ENCODE measurements at regions not wholly inside any gene's neighbourhood (a gene's known extent, or its start where the extent isn't known, plus 50 kb on each side); places are given as distances from the start of the nearest gene placed in this dataset.

DNA sequence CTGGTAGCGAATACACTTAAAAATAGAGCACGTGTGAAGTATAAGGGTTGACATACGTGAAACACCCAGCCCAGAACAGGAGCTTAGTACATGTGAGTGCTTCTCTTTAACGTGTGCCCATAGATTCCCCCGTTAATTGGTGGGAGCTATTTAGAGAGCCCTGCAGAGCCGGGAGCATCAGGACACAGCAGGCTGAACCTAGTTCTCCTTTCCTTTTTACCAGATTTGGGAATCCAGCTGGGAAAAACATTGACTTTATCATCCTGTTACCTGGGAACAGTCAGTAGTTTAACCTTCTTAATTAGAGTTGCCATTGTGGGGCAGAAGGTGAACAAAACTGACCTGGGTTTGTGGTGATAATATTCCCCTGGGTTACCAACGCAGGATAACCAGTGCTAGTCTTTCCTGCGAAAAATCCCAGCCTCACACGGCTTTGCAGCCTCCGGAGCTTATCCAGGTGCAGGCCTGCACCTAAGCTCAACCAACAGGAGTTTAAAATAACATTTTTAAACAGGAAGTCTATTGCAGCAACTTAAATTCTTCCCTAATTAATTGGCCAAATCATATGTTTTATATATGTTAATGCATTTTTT, 78.1 kb upstream of the SPTBN1 start:
- no peak overlapping the region for H3K4me2 ChIP-seq (ENCODE audit: low read length)
- H3K9me3 Mint-ChIP-seq (ENCODE audit: unreplicated experiment) = no peaks in the 10 kb centered on the region
- no peaks in the 10 kb centered on the region for H3K36me3 Mint-ChIP-seq (ENCODE audit: low read depth, unreplicated experiment)

DNA sequence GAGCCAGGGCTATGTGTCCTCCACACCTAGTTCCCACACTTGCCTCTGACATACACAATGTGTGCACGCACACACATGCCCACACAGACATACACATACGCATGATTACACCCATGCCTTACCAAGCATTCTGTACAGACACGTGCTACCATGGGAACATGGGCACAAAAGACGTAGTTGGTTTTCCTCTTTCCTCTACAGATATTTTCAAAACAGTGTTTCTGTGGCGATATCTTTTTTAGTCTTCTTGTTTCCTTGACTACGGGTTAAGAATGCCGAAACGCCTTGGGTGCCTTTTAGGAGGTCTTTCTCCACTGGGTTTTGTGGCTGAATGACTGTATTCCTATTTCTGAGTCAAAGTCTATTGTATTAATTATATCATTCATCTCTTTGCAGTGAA, 75.5 kb upstream of the SPTBN1 start:
- Mint-ChIP-seq H3K4me3 (ENCODE audit: unreplicated experiment) (no peak overlapping the region), H3K27me3 (ENCODE audit: low read depth, unreplicated experiment) (peaks cover 6% of the 10 kb centered on the region), H3K36me3 (ENCODE audit: low read depth, unreplicated experiment) (no peaks in the 10 kb centered on the region), H3K9me3 (ENCODE audit: unreplicated experiment) (no peaks in the 10 kb centered on the region), H3K4me1 (ENCODE audit: low read depth, unreplicated experiment) (peaks cover 5% of the 10 kb centered on the region), H3K27ac (ENCODE audit: unreplicated experiment) (no peak overlapping the region)
- no peaks in the 10 kb centered on the region for H4K20me1 ChIP-seq (ENCODE audit: insufficient read depth, low read length)
- no peaks in the 10 kb centered on the region for H3K27me3 ChIP-seq (ENCODE audit: insufficient read depth, low read length)
- H3K36me3 ChIP-seq (ENCODE audit: insufficient read depth, low read length) = no peaks in the 10 kb centered on the region
- H3K4me3 ChIP-seq (ENCODE audit: insufficient read depth, low read depth, low read length) = no peak overlapping the region
- H3K4me2 ChIP-seq (ENCODE audit: low read length) = peak overlapping the region; percentile 17
- no peaks in the 10 kb centered on the region for H3K4me1 ChIP-seq (ENCODE audit: insufficient read depth, low read length)
- FAIRE-seq = no peak
- peak; percentile 58 for DNase-seq (ENCODE audit: low read depth)
- H3K79me2 ChIP-seq (ENCODE audit: insufficient read depth, low read length) = no peaks in the 10 kb centered on the region
- no peak overlapping the region for H3K27ac ChIP-seq (ENCODE audit: low read depth, low read length)
- no peaks in the 10 kb centered on the region for H3K9me3 ChIP-seq (ENCODE audit: insufficient read depth, low read depth, low read length)
- H3K9ac ChIP-seq (ENCODE audit: low read length) = no peak overlapping the region
- peak overlapping the region; percentile 45 for H2AFZ ChIP-seq (ENCODE audit: low read depth, low read length)
- TF ChIP-seq, protein P1, sequence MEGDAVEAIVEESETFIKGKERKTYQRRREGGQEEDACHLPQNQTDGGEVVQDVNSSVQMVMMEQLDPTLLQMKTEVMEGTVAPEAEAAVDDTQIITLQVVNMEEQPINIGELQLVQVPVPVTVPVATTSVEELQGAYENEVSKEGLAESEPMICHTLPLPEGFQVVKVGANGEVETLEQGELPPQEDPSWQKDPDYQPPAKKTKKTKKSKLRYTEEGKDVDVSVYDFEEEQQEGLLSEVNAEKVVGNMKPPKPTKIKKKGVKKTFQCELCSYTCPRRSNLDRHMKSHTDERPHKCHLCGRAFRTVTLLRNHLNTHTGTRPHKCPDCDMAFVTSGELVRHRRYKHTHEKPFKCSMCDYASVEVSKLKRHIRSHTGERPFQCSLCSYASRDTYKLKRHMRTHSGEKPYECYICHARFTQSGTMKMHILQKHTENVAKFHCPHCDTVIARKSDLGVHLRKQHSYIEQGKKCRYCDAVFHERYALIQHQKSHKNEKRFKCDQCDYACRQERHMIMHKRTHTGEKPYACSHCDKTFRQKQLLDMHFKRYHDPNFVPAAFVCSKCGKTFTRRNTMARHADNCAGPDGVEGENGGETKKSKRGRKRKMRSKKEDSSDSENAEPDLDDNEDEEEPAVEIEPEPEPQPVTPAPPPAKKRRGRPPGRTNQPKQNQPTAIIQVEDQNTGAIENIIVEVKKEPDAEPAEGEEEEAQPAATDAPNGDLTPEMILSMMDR (IDR thresholded peaks at IDR 0.05; ENCODE audit: insufficient read depth, low read depth, low read length) = no peak
- TF ChIP-seq EZH2 (IDR thresholded peaks at IDR 0.05; ENCODE audit: insufficient read depth, low read length) = no peak

More for the DNA sequence above, 78.1 kb upstream of the SPTBN1 start:
- H3K4me1 ChIP-seq (ENCODE audit: insufficient read depth, low read length) = no peaks in the 10 kb centered on the region
- no peak overlapping the region for H3K27ac ChIP-seq (ENCODE audit: low read depth, low read length)
- no peak for FAIRE-seq
- no peaks in the 10 kb centered on the region for H3K27me3 ChIP-seq (ENCODE audit: insufficient read depth, low read length)
- H3K4me3 ChIP-seq (ENCODE audit: insufficient read depth, low read depth, low read length) = no peak overlapping the region
- Mint-ChIP-seq H3K4me1 (ENCODE audit: low read depth, unreplicated experiment) (no peaks in the 10 kb centered on the region), H3K27me3 (ENCODE audit: low read depth, unreplicated experiment) (peaks cover 7% of the 10 kb centered on the region), H3K27ac (ENCODE audit: unreplicated experiment) (no peak overlapping the region), H3K4me3 (ENCODE audit: unreplicated experiment) (no peak overlapping the region)
- H4K20me1 ChIP-seq (ENCODE audit: insufficient read depth, low read length) = no peaks in the 10 kb centered on the region
- TF ChIP-seq, protein P1 (IDR thresholded peaks at IDR 0.05; ENCODE audit: insufficient read depth, low read depth, low read length) = no peak
- no peak for TF ChIP-seq EZH2 (IDR thresholded peaks at IDR 0.05; ENCODE audit: insufficient read depth, low read length)
- no peak overlapping the region for H3K9ac ChIP-seq (ENCODE audit: low read length)
- no peaks in the 10 kb centered on the region for H3K9me3 ChIP-seq (ENCODE audit: insufficient read depth, low read depth, low read length)
- H3K36me3 ChIP-seq (ENCODE audit: insufficient read depth, low read length) = no peaks in the 10 kb centered on the region
- DNase-seq (ENCODE audit: low read depth) = no peak
- H3K79me2 ChIP-seq (ENCODE audit: insufficient read depth, low read length) = no peaks in the 10 kb centered on the region
- H2AFZ ChIP-seq (ENCODE audit: low read depth, low read length) = no peak overlapping the region

DNA sequence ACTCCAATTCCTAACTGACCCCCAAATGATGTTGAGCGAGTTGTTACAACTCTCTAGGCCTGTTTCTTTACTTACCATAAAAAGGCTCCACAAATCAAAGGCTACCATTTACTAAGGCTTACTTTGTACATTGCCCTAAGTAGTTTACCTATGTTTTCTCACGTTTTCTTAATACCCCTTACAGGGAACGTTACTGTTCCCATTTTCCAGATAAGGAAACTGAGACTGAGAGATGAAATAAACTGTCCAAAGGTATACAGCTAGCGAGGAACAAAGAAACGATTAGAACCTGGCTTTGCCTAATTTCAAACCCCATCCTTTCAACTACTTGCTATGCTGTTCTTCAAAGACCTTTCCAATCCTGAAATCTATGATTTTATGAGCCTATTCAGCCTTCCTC, 74.8 kb upstream of the SPTBN1 start:
- DNase-seq (ENCODE audit: low read depth) (no peak), FAIRE-seq (peak; percentile 45)
- H3K9ac ChIP-seq (ENCODE audit: low read length) = no peak overlapping the region
- no peaks in the 10 kb centered on the region for H3K27me3 ChIP-seq (ENCODE audit: insufficient read depth, low read length)
- Mint-ChIP-seq H3K4me3 (ENCODE audit: unreplicated experiment) (no peak overlapping the region), H3K4me1 (ENCODE audit: low read depth, unreplicated experiment) (peaks cover 5% of the 10 kb centered on the region), H3K9me3 (ENCODE audit: unreplicated experiment) (no peaks in the 10 kb centered on the region), H3K27ac (ENCODE audit: unreplicated experiment) (no peak overlapping the region), H3K36me3 (ENCODE audit: low read depth, unreplicated experiment) (no peaks in the 10 kb centered on the region), H3K27me3 (ENCODE audit: low read depth, unreplicated experiment) (peaks cover 6% of the 10 kb centered on the region)
- H2AFZ ChIP-seq (ENCODE audit: low read depth, low read length) = no peak overlapping the region
- no peaks in the 10 kb centered on the region for H4K20me1 ChIP-seq (ENCODE audit: insufficient read depth, low read length)
- no peaks in the 10 kb centered on the region for H3K79me2 ChIP-seq (ENCODE audit: insufficient read depth, low read length)
- no peak overlapping the region for H3K4me2 ChIP-seq (ENCODE audit: low read length)
- no peak overlapping the region for H3K4me3 ChIP-seq (ENCODE audit: insufficient read depth, low read depth, low read length)
- H3K27ac ChIP-seq (ENCODE audit: low read depth, low read length) = no peak overlapping the region
- H3K4me1 ChIP-seq (ENCODE audit: insufficient read depth, low read length) = no peaks in the 10 kb centered on the region
- no peaks in the 10 kb centered on the region for H3K36me3 ChIP-seq (ENCODE audit: insufficient read depth, low read length)
- no peak for TF ChIP-seq EZH2 (IDR thresholded peaks at IDR 0.05; ENCODE audit: insufficient read depth, low read length)
- TF ChIP-seq, protein P1 (IDR thresholded peaks at IDR 0.05; ENCODE audit: insufficient read depth, low read depth, low read length) = no peak
- no peaks in the 10 kb centered on the region for H3K9me3 ChIP-seq (ENCODE audit: insufficient read depth, low read depth, low read length)

Measured in astrocyte (in vitro differentiated cells and primary cell).